H1 (cell line): ENCODE measurements at regions not wholly inside any gene's neighbourhood (a gene's known extent, or its start where the extent isn't known, plus 50 kb on each side); places are given as distances from the start of the nearest gene placed in this dataset.

ENCODE experiments used
- CTCF ChIA-PET: fragments of 300-600 bp; sonication (Branson Sonifier 250); formaldehyde crosslinking; loops from one replicate; lab custom pipeline; 2021; ENCODE audit not compliant: partially characterized antibody; lab: Charles Lee
- POLR2A ChIA-PET: fragments of 300-600 bp; sonication (Branson Sonifier 250); formaldehyde crosslinking; loops from one replicate; lab custom pipeline; 2021; ENCODE audit warnings: inconsistent platforms; ENCODE audit not compliant: partially characterized antibody; lab: Charles Lee
- DNase-seq, 2 experiments: peaks; one replicate each; pipeline versions ENCODE4 v3.0.0 to v3.0.0-alpha.2; 2010 to 2022; ENCODE audit warnings: low spot score in 2 of 2, low read depth in 1 of 2, mixed read lengths in 1 of 2
- FAIRE-seq: peaks from 2 replicates; lab custom pipeline; 2011; peaks lifted over from hg19 to GRCh38; lab: Jason Lieb, UNC
- H2AFZ ChIP-seq: 2 replicates; pipeline ENCODE4 v1.8.1; 2012; ENCODE audit warnings: low read length, inconsistent platforms
- H2AK5ac ChIP-seq: 2 replicates; pipeline ENCODE4 v1.6.1; 2013; ENCODE audit warnings: low read depth, low read length
- H2BK120ac ChIP-seq: replicated peaks from 2 replicates; pipeline ENCODE3; 2013; ENCODE audit warnings: low read depth, low read length, inconsistent platforms
- H2BK12ac ChIP-seq: 2 replicates; pipeline ENCODE4 v1.6.1; 2013; ENCODE audit warnings: low read depth, low read length
- H2BK15ac ChIP-seq: 2 replicates; pipeline ENCODE4 v1.6.1; 2013; ENCODE audit warnings: low read length
- H2BK20ac ChIP-seq: 2 replicates; pipeline ENCODE4 v1.6.1; 2013; ENCODE audit warnings: low read length
- H2BK5ac ChIP-seq: 2 replicates; pipeline ENCODE4 v1.6.1; 2013; ENCODE audit warnings: low read depth, low read length
- H3K14ac ChIP-seq: 2 replicates; pipeline ENCODE4 v1.6.1; 2013; ENCODE audit warnings: inconsistent platforms; ENCODE audit not compliant: insufficient read length
- H3K18ac ChIP-seq: 2 replicates; pipeline ENCODE4 v1.6.1; 2013; ENCODE audit warnings: low read length; ENCODE audit errors: extremely low read depth
- H3K23ac ChIP-seq: 2 replicates; pipeline ENCODE4 v1.6.1; 2013; ENCODE audit warnings: inconsistent platforms; ENCODE audit not compliant: insufficient read length
- H3K23me2 ChIP-seq: 2 replicates; pipeline ENCODE4 v1.6.1; 2013; ENCODE audit warnings: low read depth, low read length
- H3K27ac ChIP-seq: 2 replicates; pipeline ENCODE4 v1.6.1; 2011; ENCODE audit warnings: low read depth, low read length, inconsistent platforms
- H3K27me3 ChIP-seq, 4 experiments: replicated peaks in 1 of 4; 1 replicate in 1 of 4; 2 replicates in 3 of 4; pipeline versions ENCODE4 v1.6.1 to v1.8.1; 2011 to 2013; ENCODE audit warnings: low read length in 3 of 4, mild to moderate bottlenecking in 3 of 4, inconsistent platforms in 2 of 4, mixed read lengths in 2 of 4, moderate library complexity in 1 of 4; ENCODE audit not compliant: control insufficient read depth in 3 of 4, insufficient read depth in 3 of 4; ENCODE audit errors: extremely low read depth in 1 of 4
- H3K36me3 ChIP-seq, 4 experiments: 2 replicates each; pipeline versions ENCODE4 v1.6.1 to v1.8.1; 2011 to 2013; ENCODE audit warnings: mild to moderate bottlenecking in 4 of 4, low read length in 3 of 4, moderate library complexity in 2 of 4, control low read depth in 1 of 4, inconsistent platforms in 1 of 4; ENCODE audit not compliant: insufficient read depth in 4 of 4, control insufficient read depth in 2 of 4
- H3K4ac ChIP-seq: replicated peaks from 2 replicates; pipeline ENCODE3; 2013; ENCODE audit warnings: low read length, low read depth, mixed read lengths, inconsistent platforms; ENCODE audit not compliant: insufficient read length
- H3K4me1 ChIP-seq, 4 experiments: replicated peaks in 1 of 4; 1 replicate in 1 of 4; 2 replicates in 3 of 4; pipeline versions ENCODE4 v1.6.1 to v1.8.1; 2011 to 2013; ENCODE audit warnings: low read length in 3 of 4, inconsistent platforms in 2 of 4, mixed read lengths in 1 of 4; ENCODE audit not compliant: insufficient read depth in 4 of 4, control insufficient read depth in 3 of 4
- H3K4me2 ChIP-seq, 2 experiments: 2 replicates each; pipeline versions ENCODE4 v1.6.1 to v1.8.1; 2011 to 2013; ENCODE audit warnings: low read depth in 2 of 2, low read length in 2 of 2, control low read depth in 1 of 2, inconsistent platforms in 1 of 2, mild to moderate bottlenecking in 1 of 2; ENCODE audit not compliant: insufficient read depth in 1 of 2
- H3K4me3 ChIP-seq, 4 experiments: fragments of 200-600, 300-600 bp in 1 of 4; sonication (generic), shearing (Covaris generic), sonication (Bioruptor Twin) in 1 of 4; 2 replicates each; pipeline versions ENCODE4 v1.5.1 to v1.8.1; 2011 to 2016; ENCODE audit warnings: low read length in 4 of 4, low read depth in 3 of 4, control low read depth in 2 of 4, inconsistent platforms in 2 of 4, mild to moderate bottlenecking in 2 of 4, mixed read lengths in 1 of 4, moderate library complexity in 1 of 4; ENCODE audit not compliant: insufficient read depth in 2 of 4; ENCODE audit errors: extremely low read depth in 1 of 4
- H3K56ac ChIP-seq: replicated peaks from 2 replicates; pipeline ENCODE3; 2013; ENCODE audit warnings: low read depth, mild to moderate bottlenecking, mixed read lengths, low read length, inconsistent platforms; ENCODE audit not compliant: insufficient read length
- H3K79me1 ChIP-seq: 2 replicates; pipeline ENCODE4 v1.6.1; 2013; ENCODE audit warnings: low read depth, low read length, control low read depth
- H3K79me2 ChIP-seq, 2 experiments: 2 replicates each; pipeline versions ENCODE4 v1.6.1 to v1.8.1; 2012 to 2013; ENCODE audit warnings: low read length in 2 of 2, mild to moderate bottlenecking in 2 of 2, inconsistent platforms in 1 of 2; ENCODE audit not compliant: insufficient read depth in 2 of 2, control insufficient read depth in 1 of 2
- H3K9ac ChIP-seq, 4 experiments: replicated peaks in 1 of 4; 1 replicate in 1 of 4; 2 replicates in 3 of 4; pipeline versions ENCODE4 v1.6.1 to v1.8.1; 2011 to 2013; ENCODE audit warnings: low read depth in 3 of 4, low read length in 3 of 4, control low read depth in 2 of 4, mild to moderate bottlenecking in 2 of 4, moderate library complexity in 2 of 4, inconsistent platforms in 1 of 4; ENCODE audit errors: extremely low read depth in 1 of 4
- H3K9me3 ChIP-seq, 2 experiments: 2 replicates each; pipeline versions ENCODE4 v1.6.1 to v1.8.1; 2012 to 2013; ENCODE audit warnings: mild to moderate bottlenecking in 2 of 2, moderate library complexity in 2 of 2, control low read depth in 1 of 2, inconsistent platforms in 1 of 2, low read depth in 1 of 2, low read length in 1 of 2, mixed read lengths in 1 of 2; ENCODE audit not compliant: insufficient read depth in 2 of 2
- H4K20me1 ChIP-seq, 2 experiments: replicated peaks in 1 of 2; 2 replicates each; pipeline versions ENCODE3 to v1.8.1; 2011 to 2013; ENCODE audit warnings: inconsistent platforms in 2 of 2, low read length in 2 of 2, mild to moderate bottlenecking in 1 of 2; ENCODE audit not compliant: insufficient read depth in 2 of 2, control insufficient read depth in 1 of 2
- H4K5ac ChIP-seq: 2 replicates; pipeline ENCODE4 v1.6.1; 2013; ENCODE audit warnings: low read length, low read depth, mixed read lengths, inconsistent platforms; ENCODE audit not compliant: insufficient read length
- H4K8ac ChIP-seq: 2 replicates; pipeline ENCODE4 v1.8.0; 2013; ENCODE audit warnings: mild to moderate bottlenecking, moderate library complexity, low read length, inconsistent platforms; ENCODE audit not compliant: insufficient read depth; ENCODE audit errors: extremely low read depth
- H4K91ac ChIP-seq: replicated peaks from 2 replicates; pipeline ENCODE3; 2013; ENCODE audit warnings: low read length, mixed read lengths, inconsistent platforms; ENCODE audit not compliant: insufficient read length
- ASH2L ChIP-seq: fragments of 200-600, 300-600 bp; sonication (generic); IDR thresholded peaks from one replicate; pipeline ENCODE4 v1.7.1; 2017; ENCODE audit warnings: low read length
- CBX5 ChIP-seq: fragments of 300-800, 300-1000 bp; sonication (generic); IDR thresholded peaks from 2 replicates; pipeline ENCODE4 v1.7.1; 2016; ENCODE audit warnings: antibody characterized with exemption, low read length, low read depth
- CHD1 ChIP-seq: IDR thresholded peaks from 2 replicates; pipeline ENCODE4 v1.6.1; 2012; ENCODE audit warnings: low read depth, low read length, improper control_type of control experiment
- CREB1 ChIP-seq: IDR thresholded peaks from 2 replicates; pipeline ENCODE4 v1.6.1; 2012; ENCODE audit warnings: inconsistent platforms
- RXRA ChIP-seq: IDR thresholded peaks from 2 replicates; pipeline ENCODE4 v1.6.1; 2011; ENCODE audit warnings: low read depth, mild to moderate bottlenecking, low read length, moderate library complexity; ENCODE audit not compliant: insufficient read depth
- SIRT6 ChIP-seq: IDR thresholded peaks from one replicate; pipeline ENCODE4 v1.7.1; 2012; ENCODE audit warnings: low read length, inconsistent platforms
- SP2 ChIP-seq: IDR thresholded peaks from 2 replicates; pipeline ENCODE4 v1.6.1; 2012; ENCODE audit warnings: mild to moderate bottlenecking, low read length, inconsistent platforms
- SP4 ChIP-seq: IDR thresholded peaks from 2 replicates; pipeline ENCODE4 v1.6.1; 2012; ENCODE audit warnings: low read length, inconsistent platforms
- TBP ChIP-seq: IDR thresholded peaks from 2 replicates; pipeline ENCODE4 v1.6.1; 2011; ENCODE audit warnings: low read depth, low read length, improper control_type of control experiment
- WGBS, 2 experiments: shearing (Covaris generic) in 1 of 2; methylation state at CpG; one replicate each; pipeline versions ENCODE4 v1.1.6 to v1.1.7; 2013 to 2015; ENCODE audit warnings: low lambda C conversion rate in 2 of 2, mixed read lengths in 2 of 2, inconsistent platforms in 1 of 2, low coverage in 1 of 2, missing lambda C conversion rate in 1 of 2; ENCODE audit not compliant: insufficient replicate concordance in 2 of 2, insufficient coverage in 1 of 2, insufficient read length in 1 of 2; ENCODE audit errors: extremely low coverage in 1 of 2, missing lambda C conversion rate in 1 of 2; 5-methylcytosine and 5-hydroxymethylcytosine counted together
- TF ChIP-seq, protein P1 (sequence below): IDR thresholded peaks from 2 replicates; pipeline ENCODE4 v1.6.1; 2011; ENCODE audit warnings: low read length, improper control_type of control experiment

DNA sequence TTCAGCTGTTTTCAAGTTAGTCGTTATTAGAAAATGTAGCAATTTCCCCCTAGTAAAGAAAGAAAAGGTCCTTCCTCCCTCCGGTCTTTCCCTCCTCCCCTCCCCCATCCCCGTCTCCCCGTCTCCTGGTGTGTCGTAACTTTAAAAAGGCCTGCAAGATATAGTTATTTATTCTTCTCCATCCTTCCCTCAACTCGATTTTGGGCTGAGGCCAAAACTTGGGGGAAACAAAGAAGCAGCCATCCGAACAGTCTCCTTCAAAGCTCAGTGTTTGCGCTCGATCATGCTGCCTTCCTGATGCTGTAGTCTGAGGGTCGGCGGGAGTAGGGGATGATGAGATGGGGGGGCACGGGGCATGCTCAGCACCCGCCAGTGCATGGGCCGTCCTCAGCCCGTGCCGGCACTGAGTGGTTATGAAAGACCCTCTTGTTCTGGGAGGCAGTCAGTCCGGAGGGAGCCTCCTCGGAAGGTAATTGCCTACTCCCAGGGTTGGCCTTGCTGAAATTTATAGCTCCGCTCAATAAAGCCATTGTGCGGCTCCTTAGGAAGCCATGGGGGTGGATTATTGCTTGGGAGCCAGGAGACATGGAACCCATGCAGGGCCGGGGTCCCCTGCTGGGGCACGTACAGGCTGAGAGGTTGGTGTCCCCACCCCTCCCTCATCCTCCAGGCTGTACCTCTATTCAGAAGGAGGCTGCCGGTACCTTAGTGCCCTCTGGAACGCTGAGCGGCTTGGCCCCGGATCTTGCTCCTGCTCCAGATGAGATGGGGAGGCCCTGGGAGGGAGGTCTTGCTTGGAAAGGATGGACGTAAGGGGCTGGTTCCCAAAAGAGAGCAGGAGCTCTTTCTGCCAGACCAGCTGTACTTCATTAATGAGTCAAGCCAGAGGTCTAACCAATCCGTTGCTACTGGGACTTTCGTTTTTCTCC lies 212.7 kb upstream of the CADM1 start:
- no peak overlapping the region for H2AK5ac ChIP-seq
- no peak overlapping the region for H3K56ac ChIP-seq
- WGBS, 2 experiments, result 86% methylated on average over 24 of the region's 29 CpGs; no CpG with 5 or more reads in 1 of the 2 experiments
- no peak overlapping the region for H3K27ac ChIP-seq
- no peak overlapping the region for H2AFZ ChIP-seq
- no peaks in the 10 kb centered on the region for H3K9me3 ChIP-seq
- H2BK15ac ChIP-seq, result no peak overlapping the region
- H4K91ac ChIP-seq, result no peak overlapping the region
- no peak overlapping the region for H3K4ac ChIP-seq
- FAIRE-seq (no peak), DNase-seq (no peak)
- H3K79me1 ChIP-seq, result no peaks in the 10 kb centered on the region
- no peak overlapping the region for H3K9ac ChIP-seq
- H2BK120ac ChIP-seq, result no peak overlapping the region
- no peaks in the 10 kb centered on the region for H4K20me1 ChIP-seq
- no peak overlapping the region for H3K18ac ChIP-seq
- H3K14ac ChIP-seq, result no peak overlapping the region
- H2BK12ac ChIP-seq, result no peak overlapping the region
- no peak overlapping the region for H4K5ac ChIP-seq
- H2BK5ac ChIP-seq, result no peak overlapping the region
- no peak overlapping the region for H3K23ac ChIP-seq
- no peak overlapping the region; a peak in 1 of 4 replicates for H3K4me2 ChIP-seq
- no peak overlapping the region; the same call in 1 of the 2 replicates for H4K8ac ChIP-seq
- H3K4me3 ChIP-seq, result no peak overlapping the region
- ChIA-PET CTCF (interaction anchor here (0.9 to 1.2 kb wide), 3 partner anchors 134 to 273 kb away, joined by 3 to 4 read pairs (median 3); no protein-coding TSS in a partner anchor), POLR2A (no interaction called here)
- H3K23me2 ChIP-seq, result no peaks in the 10 kb centered on the region
- peaks cover 0 to 2% (median 0%) of the 10 kb centered on the region in 4 experiments; a peak in 2 of 7 replicates for H3K27me3 ChIP-seq
- H2BK20ac ChIP-seq, result no peak overlapping the region
- H3K79me2 ChIP-seq, result no peaks in the 10 kb centered on the region
- H3K36me3 ChIP-seq, result no peaks in the 10 kb centered on the region
- H3K4me1 ChIP-seq, result peaks cover 0 to 4% (median 0%) of the 10 kb centered on the region in 4 experiments; a peak in 2 of 7 replicates
- TF ChIP-seq, protein P1, sequence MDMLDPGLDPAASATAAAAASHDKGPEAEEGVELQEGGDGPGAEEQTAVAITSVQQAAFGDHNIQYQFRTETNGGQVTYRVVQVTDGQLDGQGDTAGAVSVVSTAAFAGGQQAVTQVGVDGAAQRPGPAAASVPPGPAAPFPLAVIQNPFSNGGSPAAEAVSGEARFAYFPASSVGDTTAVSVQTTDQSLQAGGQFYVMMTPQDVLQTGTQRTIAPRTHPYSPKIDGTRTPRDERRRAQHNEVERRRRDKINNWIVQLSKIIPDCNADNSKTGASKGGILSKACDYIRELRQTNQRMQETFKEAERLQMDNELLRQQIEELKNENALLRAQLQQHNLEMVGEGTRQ, result no peak
- no peak for TF ChIP-seq SP2
- TF ChIP-seq ASH2L, result no peak
- TF ChIP-seq SIRT6, result no peak
- TF ChIP-seq CBX5, result no peak
- no peak for TF ChIP-seq TBP
- no peak for TF ChIP-seq CREB1
- no peak for TF ChIP-seq SP4
- no peak for TF ChIP-seq CHD1
- TF ChIP-seq RXRA, result no peak
